Tongue (tissue), 1 donor: ENCODE measurements at regions not wholly inside any gene's neighbourhood (a gene's known extent, or its start where the extent isn't known, plus 50 kb on each side); places are given as distances from the start of the nearest gene placed in this dataset.
A peak's percentile ranks its signal among the peaks of the same experiment; 100 is the strongest.

Experiments used
- DNase-seq: peaks from one replicate; pipeline ENCODE4 v3.0.0-alpha.2; 2015

GRCh38 chr9:20042128-20042711, 253.4 kb upstream of the SLC24A2 start:
- no peak for DNase-seq

- DNase-seq = peak; percentile 79
These were observed 252.9 kb upstream of the SLC24A2 start for GRCh38 chr9:20041697-20042081.

- peak; percentile 69 for DNase-seq
These were observed 252.3 kb upstream of the SLC24A2 start for GRCh38 chr9:20040991-20041696.

GRCh38 chr9:20037699-20038098, 248.9 kb upstream of the SLC24A2 start:
- DNase-seq = no peak

- no peak for DNase-seq
These were observed 244.7 kb upstream of the SLC24A2 start for GRCh38 chr9:20033511-20033910.

GRCh38 chr9:20032413-20033006, 243.7 kb upstream of the SLC24A2 start:
- no peak for DNase-seq

GRCh38 chr9:20031836-20032235, 243.0 kb upstream of the SLC24A2 start:
- DNase-seq = no peak

GRCh38 chr9:20030671-20031070, 241.8 kb upstream of the SLC24A2 start:
- no peak for DNase-seq

GRCh38 chr9:20030221-20030620, 241.4 kb upstream of the SLC24A2 start:
- DNase-seq = no peak

- no peak for DNase-seq
These were observed 240.0 kb upstream of the SLC24A2 start for GRCh38 chr9:20028849-20029231.

GRCh38 chr9:20028192-20028848, 239.5 kb upstream of the SLC24A2 start:
- no peak for DNase-seq

- DNase-seq = peak; percentile 54
These were observed 235.2 kb upstream of the SLC24A2 start for GRCh38 chr9:20023961-20024571.

GRCh38 chr9:20023210-20023905, 234.5 kb upstream of the SLC24A2 start:
- peak; percentile 58 for DNase-seq

- no peak for DNase-seq
These were observed 233.6 kb upstream of the SLC24A2 start for GRCh38 chr9:20022410-20022809.

- no peak for DNase-seq
These were observed 227.8 kb upstream of the SLC24A2 start for GRCh38 chr9:20016611-20017010.

GRCh38 chr9:20015427-20015931, 226.6 kb upstream of the SLC24A2 start:
- no peak for DNase-seq

GRCh38 chr9:20014168-20014567, 225.3 kb upstream of the SLC24A2 start:
- no peak for DNase-seq

GRCh38 chr9:20012232-20012631, 223.4 kb upstream of the SLC24A2 start:
- DNase-seq = no peak

- DNase-seq = no peak
These were observed 220.8 kb upstream of the SLC24A2 start for GRCh38 chr9:20009606-20010005.

GRCh38 chr9:20002011-20002410, 213.2 kb upstream of the SLC24A2 start:
- no peak for DNase-seq

GRCh38 chr9:20001058-20001457, 212.2 kb upstream of the SLC24A2 start:
- no peak for DNase-seq

GRCh38 chr9:19999491-20000057, 210.7 kb upstream of the SLC24A2 start:
- DNase-seq = no peak
